NCI-H2107 (cell line): ENCODE measurements at regions not wholly inside any gene's neighbourhood (a gene's known extent, or its start where the extent isn't known, plus 50 kb on each side); places are given as distances from the start of the nearest gene placed in this dataset.
"Not testable (repeated sequence)": the region's sequence is repeated elsewhere in the genome, so short reads cannot be mapped to it uniquely, and the experiment has no call there.

ENCODE experiments used
- DNase-seq: peaks from one replicate; lab custom pipeline; 2025; lab: John Stamatoyannopoulos, UW

DNA sequence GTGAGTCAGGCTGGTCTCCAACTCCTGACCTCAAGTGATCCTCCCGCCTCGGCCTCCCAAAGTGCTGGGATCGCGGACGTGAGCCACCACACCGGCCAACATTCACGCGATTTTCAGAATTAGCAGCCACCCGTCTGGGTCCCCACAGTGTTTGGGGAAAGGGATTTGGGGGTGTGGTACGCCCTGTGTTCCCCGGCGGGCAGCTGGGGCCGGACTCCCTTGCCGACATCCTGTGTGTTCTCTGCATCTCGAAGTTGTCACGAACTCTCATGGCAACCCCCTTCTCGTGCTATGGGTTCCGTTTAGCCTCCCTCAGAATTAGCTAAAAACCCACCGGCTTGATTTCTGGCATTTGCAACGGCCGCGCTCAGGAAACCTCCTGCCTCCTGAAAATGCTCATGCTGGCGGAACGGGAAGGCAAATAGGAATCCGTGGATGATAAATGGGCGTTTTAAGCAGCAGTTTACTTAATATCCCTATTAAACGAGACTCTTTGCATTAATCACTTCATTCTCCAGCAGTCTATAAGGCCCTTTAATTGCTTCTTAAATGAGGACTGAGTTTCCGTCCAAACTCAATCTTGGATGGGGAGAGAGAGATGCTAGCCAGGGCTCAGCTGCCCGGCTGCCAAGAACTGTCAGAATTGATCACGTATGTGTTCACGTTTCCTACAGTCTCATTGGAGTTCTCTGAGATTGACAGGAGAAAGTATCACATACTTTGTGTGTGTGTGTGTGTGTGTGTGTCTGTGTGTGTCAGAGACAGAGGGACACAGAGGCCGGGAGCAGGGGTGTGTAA, 78.9 kb upstream of the PPP2R3B start:
- DNase-seq, result no peak

DNA sequence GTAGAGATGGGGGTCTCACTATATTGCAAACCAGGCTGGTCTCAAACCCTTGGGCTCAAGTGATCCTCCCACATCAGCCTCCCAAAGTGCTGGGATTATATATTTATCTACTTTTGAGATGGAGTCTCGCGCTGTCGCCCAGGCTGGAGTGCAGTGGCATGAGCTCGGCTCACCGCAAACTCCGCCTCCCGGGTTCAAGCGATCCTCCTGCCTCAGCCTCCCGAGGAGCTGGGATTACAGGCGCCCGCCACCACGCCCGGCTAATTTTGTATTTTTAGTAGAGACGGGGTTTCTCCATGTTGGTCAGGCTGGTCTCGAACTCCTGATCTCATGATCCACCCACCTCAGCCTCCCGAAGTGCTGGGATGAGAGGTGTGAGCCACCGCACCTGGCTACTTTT, 80.1 kb upstream of the PPP2R3B start:
- not testable (repeated sequence) for DNase-seq

DNA sequence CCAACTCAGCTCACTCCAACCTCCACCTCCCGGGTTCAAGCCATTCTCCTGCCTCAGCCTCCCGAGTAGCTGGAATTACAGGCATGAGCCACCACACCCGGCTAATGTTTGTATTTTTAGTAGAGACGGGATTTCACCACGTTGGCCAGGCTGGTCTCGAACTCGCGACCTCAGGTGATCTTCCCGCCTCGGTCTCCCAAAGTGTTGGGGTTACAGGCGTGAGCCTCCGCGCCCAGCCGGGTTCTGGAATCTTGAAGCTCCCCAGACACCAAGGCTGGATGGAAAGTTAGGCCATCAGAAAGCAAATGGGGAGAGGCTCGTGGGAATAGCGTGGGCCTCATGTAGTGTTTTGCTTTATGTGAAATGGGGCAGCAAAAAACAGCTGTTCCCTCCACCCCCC, 81.0 kb upstream of the PPP2R3B start:
- DNase-seq, result not testable (repeated sequence)

DNA sequence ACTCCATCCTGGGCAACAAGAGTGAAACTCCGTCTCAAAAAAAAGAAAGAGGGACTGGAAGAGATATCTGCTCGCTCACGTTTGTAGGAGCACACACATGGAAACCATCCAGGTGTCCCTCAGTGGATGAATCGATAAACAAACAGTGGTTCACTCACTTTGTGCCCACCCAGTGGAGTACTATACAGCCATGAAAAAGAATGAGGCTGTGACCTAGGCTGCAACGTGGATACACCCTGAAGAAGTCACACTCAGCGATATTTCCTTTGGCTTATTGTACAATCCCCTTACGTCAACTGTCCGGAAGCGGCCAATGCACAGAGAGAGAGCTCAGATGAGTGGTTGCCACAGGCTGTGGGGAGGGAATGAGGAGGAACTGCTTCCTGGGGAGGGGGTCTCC, 82.3 kb upstream of the PPP2R3B start:
- DNase-seq, result no peak

DNA sequence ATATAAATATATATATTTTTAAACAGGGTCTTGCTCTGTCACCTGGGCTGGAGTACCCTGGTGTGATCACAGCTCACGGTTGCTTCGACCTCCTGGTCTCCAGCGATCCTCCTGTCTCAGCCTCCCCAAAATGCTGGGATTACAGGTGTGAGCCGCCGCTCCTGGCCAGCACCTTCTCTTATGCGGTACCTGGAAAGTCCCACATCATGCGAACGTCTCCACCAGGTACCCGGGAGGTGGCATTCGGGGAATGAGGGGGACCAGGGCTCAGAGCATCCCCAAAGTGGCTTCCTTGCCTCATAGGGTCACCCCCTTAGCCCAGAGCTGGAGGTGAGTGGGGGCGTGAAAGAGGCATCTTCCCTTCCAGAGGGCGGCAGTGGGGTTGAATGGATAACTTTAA, 84.0 kb upstream of the PPP2R3B start:
- DNase-seq, result no peak

DNA sequence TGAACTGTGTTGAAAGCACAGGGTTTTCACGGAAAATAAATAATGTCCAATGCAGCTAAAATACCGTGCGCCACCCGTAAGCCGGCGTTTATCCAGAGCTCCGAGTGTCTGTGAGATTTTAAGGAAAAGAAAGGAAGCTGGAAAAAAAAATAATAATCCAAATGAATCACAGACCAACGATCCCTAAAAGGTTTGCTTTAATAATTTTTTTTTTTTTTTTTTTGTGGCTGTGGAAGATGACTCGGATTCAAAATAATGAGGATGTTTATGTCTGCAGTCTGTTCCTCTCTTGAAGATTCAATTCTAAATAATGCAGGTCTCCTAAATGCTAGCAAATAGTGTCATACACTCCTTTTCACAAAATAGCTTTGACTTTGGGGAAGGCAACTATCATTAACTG, 84.6 kb upstream of the PPP2R3B start:
- DNase-seq, result no peak

DNA sequence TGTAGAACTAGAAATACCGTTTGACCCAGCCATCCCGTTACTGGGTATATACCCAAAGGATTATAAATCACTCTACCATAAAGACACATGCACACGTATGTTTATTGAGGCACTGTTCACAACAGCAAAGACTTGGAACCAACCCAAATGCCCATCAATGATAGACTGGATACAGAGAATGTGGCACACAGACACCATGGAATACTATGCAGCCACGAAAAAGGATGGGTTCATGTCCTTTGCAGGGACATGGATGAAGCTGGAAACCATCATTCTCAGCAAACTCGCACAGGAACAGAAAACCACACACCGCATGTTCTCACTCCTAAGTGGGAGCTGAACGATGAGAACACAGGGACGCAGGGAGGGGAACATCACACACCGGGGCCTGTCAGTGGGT, 85.6 kb upstream of the PPP2R3B start:
- not testable (repeated sequence) for DNase-seq

DNA sequence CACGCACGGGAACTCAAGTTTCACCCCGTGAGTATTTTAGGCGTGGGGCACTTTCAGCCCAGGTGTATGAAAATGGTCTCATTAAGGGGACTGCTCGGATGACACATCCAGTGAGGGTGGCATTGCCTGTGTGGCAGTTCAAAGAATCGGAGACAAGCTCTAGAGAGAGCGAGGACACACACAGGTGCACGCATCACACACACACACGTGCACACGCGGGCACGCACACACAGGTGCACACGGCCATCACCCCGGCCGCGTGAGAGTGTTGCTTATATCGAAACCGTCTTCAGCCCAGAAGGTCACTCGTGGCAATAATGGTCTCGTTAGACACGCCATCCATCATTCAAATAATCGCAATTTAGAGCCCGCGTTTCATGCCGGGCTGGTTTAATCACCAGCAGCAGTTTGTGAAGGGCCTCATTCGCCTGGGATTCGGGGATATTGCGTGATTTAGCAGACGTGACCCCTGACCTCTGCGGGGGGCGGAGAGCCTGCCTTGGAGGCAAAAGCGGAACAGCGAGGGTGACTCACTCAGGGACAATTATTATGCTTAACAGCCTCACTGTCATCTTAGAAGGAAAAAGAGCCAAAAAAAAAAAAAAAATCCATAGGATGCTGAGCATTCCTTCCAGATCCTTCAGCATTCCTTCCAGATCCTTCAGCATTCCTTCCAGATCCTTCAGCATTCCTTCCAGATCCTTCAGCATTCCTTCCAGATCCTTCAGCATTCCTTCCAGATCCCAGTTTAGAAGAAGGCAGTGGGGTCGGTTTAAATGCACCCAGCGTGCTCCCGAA, 89.4 kb upstream of the PPP2R3B start:
- DNase-seq, result no peak

DNA sequence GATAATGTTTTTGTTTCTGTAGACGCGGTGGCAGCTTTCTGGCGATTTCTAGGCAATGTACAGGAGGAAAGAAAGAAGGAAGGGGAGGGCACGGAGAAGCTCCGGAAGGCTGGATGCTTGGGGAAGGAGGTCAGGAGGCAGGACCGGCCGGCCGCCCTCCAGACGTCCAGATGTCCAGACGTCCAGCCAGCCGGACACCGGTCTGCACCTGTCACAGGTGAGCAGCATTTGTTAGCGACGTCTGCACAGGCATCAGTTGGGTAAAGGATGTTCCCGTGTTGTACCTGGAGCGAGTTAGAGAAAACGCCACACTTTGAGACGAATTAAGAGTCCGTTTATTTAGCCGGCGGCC, 90.0 kb upstream of the PPP2R3B start:
- no peak for DNase-seq

DNA sequence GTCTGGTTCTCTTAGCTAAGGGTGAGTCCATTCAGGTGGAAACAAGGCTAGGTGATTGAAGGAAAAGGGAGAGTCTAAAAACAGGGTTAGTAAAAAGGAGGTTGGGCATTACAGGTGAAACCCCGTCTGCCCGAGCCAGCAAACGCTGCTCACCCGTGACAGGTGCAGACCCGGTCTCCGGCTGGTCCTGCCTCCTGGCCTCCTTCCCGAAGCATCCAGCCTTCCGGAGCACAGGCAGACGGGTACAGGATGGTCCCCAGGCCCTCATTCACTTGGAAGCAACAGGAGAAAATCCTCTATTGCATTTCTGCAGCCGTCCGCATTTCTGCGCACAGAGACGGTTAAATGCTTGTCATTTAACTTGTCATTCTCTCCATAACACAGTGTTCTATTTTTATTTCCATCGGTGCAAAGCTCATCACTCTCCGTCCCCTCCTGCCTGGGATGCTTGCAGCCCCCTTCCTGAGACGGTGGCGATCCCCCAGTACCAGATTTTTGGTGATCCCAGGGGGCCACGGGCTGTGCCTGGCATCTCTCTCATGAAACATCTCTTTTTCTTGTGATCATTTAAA, 90.8 kb upstream of the PPP2R3B start:
- DNase-seq, result no peak

DNA sequence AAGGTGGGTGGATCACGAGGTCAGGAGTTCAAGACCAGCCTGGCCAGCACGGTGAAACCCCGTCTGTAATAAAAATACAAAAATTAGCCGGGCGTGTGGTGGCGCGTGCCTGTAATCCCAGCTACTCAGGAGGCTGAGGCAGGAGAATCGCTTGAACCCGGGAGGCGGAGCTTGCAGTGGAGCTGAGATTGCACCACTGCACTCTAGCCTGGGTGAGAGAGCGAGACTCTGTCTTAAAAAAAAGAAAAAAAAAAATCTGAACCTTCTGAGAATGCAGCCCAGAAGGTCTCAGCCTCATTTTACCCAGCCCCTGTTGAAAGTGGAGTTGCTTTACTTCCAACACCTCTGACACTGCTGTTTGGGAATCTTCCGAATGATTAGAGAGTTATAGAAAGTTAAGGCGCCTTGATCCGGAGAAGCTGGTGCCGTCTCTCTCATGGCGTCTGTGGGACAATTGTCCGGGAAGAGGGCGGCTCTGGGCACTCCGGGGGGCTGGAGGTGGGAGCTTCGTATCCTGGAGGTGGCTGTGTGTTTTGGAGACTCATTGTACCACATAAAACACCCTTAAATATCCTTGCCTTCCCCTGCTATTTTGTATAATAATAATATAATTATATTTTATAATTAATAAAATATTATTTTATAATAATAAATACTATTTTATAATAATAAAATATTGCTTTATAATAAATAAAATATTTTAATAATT, 92.7 kb upstream of the PPP2R3B start:
- DNase-seq, result no peak

DNA sequence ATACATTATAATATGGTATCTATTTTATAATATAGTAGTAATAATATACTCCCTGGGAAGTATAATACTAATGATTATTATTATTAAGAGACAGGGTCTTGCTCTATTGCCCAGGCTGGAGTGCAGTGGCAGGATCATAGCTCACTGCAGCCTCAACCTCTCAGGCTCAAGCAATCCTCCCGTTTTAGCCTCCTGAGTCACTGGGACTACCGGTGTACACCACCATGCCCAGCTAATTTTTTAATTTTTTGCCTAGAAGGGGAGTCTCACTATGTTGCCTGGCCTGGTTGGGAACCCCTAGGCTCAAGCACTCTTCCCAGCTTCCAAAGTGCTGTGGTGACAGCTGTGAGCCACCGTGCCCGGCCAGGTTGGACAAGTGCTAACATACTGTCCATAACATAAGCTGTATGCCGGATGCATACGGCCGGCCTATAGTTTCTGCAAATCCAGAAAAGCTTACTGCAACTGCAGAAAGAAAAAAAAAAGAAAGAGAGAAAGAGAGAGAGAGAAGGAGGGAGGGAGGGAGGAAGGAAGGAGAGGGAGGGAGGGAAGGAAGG, 94.2 kb upstream of the PPP2R3B start:
- DNase-seq, result no peak

DNA sequence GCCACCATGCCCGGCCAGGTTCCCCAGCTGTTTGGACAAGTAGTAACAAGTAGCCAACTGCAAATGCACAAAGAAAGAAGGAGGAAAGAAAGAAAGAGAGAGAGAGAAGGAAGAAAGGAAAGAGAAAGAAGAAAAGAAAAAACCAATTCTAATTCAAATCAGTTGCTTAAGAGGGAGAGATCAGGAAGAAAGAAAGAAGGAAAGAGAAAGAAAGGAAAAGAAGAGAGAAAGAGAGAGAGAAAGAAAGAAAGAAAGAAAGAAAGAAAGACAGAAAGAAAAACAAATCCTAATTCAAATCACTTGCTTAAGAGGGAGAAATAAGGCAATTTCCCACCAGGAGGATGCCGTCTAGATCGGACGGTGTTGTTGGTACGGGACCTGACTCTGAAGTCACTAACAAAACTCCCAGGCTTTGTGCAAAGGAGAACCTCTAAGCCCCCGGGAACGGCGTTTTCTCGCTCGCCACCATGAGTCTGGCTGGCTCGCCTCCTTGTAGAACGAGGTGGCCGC, 95.5 kb upstream of the PPP2R3B start:
- no peak for DNase-seq

DNA sequence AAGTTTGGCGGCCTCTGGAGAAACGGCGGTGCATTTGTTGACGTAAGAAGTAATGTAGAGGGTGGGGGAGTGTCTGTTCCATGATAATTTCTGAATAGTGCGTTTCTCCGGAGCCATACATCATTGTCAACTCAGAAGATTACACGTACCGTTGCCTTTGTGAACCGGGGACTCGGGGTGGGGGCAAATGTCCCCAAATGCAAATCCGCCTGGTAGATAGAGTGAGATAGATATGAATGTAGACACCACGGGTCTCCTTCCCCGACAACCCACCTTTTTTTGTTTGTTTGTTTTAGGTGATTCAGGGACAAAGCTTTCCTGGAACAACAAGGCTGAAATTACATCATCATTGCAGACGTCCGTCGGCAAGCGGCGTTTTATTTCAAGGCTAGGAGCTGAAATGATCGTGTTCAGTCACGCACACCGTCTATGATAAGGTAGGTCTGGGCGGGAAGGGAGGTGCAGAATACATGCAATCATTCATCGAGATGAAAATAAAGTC, 96.0 kb upstream of the PPP2R3B start:
- no peak for DNase-seq

DNA sequence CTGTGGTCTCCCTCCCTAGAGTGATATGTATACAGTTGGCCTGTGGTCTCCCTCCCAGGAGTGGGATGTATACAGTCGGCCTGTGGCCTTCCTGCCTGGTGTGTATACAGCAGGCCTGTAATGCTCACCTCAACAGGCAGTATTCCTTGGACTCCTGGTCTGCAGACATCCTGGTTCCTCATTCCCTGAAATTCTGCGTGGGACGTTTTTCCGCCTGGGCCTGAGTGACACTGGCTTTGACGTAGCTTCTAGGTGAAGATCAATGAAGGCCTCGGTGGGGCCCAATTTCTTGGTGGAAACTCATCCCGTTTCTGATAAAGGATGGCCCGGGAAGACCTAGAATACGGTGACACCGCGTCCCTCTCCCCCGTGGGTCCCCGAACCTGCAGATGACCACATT, 98.7 kb upstream of the PPP2R3B start:
- DNase-seq, result no peak

DNA sequence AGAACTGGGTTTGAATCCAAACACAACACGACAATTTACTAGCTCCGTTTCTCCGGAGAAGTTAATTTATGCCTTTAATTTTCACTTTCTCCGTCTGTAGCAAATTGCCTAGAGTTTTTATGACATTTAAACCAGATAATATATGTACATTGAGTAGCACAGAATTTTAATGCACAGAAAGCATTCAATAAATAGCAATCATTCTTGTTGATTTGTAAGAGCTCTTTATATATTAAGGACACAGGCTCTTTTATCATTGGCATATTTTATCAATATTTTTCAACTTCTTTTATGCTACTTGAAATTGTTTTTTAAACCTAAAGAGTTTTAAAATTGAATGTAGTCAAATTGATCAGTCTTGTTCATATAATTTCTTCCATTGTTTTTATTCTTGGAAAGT, 99.6 kb upstream of the PPP2R3B start:
- no peak for DNase-seq

DNA sequence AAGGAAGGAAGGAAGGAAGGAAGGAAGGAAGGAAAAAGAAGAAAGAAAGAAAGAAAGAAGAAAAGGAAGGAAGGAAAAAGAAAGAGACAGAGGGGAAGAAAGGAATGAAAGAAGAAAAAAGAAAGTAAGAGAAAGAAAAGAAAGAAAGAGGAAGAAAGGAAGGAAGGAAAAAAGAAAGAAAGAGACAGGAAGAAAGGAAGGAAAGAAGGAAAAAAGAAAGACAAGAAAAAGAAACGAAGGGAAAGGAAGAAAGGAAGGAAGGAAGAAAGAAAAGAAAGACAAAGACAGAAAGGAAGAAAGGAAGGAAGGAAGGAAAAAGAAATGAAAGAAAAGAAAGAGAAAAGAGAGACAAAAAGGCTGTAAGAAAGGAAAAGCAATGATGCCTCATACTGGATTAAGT, 101.1 kb upstream of the PPP2R3B start:
- DNase-seq, result no peak

DNA sequence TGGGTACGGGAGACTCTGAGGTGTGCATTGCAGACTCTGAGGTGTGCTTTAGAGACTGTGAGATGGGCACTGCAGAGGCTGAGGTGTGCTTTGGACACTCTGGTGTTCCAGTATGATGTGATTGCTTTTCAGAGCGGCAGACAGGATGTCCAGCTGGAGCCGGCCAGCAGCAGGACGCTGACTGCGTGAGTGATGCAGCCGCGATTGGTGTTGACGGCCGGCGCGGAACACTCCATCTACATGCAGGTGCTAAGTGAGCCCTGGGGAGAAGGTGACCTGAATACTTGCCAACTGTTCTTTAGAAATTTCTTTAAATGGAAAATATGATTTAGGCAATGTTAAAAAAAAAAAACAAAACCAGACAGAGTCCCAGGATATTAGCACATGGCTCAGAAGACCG, 103.1 kb upstream of the PPP2R3B start:
- no peak for DNase-seq

DNA sequence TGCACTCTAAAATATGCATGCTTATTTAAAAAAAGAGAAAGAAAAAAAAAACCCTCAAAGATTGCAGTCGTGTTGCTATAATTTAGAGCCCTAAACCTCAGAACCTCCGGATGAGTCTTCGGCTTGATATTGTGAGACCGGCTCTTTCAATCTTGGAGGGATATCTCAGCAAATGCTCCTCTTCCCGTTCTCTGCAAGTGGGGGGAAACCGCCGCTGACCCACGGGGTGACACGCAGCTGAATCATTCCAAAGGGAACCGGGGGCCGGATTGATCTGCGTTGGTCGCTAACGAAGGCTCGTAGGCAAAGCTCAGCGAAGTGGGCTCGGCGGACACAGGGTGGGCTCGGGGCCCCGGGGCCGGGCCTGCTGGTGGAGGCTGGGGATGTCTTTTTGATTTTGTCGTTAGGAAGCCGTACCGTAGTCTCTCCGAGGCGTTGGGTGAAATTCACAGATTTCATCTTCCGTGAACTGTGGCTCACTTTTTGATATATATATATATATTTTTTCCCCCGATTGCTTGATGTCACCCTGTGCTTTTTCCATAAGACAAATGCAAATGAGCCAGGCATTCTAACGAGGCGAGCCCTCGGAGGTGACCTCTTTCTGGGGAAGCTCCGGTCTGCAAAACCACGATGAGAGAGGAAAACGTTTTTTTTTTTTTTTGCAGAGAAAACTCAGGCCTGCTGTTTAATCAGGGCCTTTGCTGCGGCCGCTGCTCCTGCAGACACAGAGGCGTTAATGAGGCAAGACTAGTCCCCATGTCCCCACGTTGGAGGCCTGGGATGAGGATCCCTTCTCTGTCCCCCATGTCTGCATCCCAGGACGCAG, 110.7 kb upstream of the PPP2R3B start:
- no peak for DNase-seq

DNA sequence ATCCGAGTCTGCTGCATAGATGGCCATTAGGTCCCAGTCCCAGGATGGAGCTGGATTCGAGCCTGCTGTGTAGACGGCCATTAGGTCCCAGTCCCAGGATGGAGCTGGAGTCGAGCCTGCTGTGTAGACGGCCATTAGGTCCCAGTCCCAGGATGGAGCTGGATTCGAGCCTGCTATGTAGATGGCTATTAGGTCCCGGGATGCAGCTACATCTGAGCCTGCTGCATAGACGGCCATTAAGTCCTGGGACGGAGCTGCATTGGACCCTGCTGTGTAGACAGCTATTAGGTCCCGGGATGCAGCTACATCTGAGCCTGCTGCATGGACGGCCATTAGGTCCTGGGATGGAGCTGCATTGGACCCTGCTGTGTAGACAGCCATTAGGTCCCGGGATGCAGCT, 112.2 kb upstream of the PPP2R3B start:
- not testable (repeated sequence) for DNase-seq

DNA sequence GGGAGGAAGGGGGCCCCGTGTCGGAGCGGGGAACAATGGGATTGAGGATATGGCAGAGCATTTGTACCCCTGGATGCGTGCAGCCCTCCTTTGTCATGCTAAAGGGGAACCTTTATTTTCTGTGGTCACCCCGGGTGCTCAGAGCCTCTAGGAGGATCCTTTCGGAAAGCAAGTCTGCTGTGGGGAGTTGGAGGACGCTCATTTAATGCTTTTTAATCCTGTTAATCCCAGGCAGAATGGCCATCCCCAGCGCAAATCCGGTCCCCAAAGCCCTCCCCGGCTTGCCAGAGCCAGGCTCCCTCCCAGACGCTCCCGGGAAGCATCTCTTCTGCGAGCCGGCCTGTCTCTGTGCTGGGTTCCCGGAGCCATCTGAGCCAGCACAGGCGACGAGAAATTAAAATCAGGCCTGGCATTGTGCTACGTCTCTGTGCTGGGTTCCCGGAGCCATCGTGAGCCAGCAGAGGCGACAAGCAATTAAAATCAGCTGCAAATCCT, 113.2 kb upstream of the PPP2R3B start:
- DNase-seq, result no peak
